Fibroblast of upper back skin (primary cell): ENCODE measurements at regions not wholly inside any gene's neighbourhood (a gene's known extent, or its start where the extent isn't known, plus 50 kb on each side); places are given as distances from the start of the nearest gene placed in this dataset.

ENCODE experiments used
- DNase-seq: peaks from one replicate; pipeline ENCODE4 v3.0.0-alpha.2; 2013

GRCh38 chr16:6918646-6919045 lies 414.0 kb upstream of the RBFOX1 start:
- DNase-seq, result no peak

- DNase-seq, result no peak
Measured at GRCh38 chr16:6916946-6917345, 415.7 kb upstream of the RBFOX1 start.

GRCh38 chr16:6913566-6913965 lies 419.1 kb upstream of the RBFOX1 start:
- no peak for DNase-seq

- no peak for DNase-seq
Measured at GRCh38 chr16:6910301-6910700, 422.3 kb upstream of the RBFOX1 start.

- no peak for DNase-seq
Measured at GRCh38 chr16:6905601-6906000, 427.0 kb upstream of the RBFOX1 start.

GRCh38 chr16:6903671-6904070 lies 429.0 kb upstream of the RBFOX1 start:
- DNase-seq, result no peak

- DNase-seq, result no peak
Measured at GRCh38 chr16:6898896-6899295, 433.7 kb upstream of the RBFOX1 start.

- DNase-seq, result no peak
Measured at GRCh38 chr16:6897876-6898485, 434.7 kb upstream of the RBFOX1 start.

GRCh38 chr16:6892966-6893365 lies 439.7 kb upstream of the RBFOX1 start:
- DNase-seq, result no peak

GRCh38 chr16:6891496-6891895 lies 441.1 kb upstream of the RBFOX1 start:
- DNase-seq, result no peak

- no peak for DNase-seq
Measured at GRCh38 chr16:6888531-6888930, 444.1 kb upstream of the RBFOX1 start.

GRCh38 chr16:6884002-6884401 lies 448.6 kb upstream of the RBFOX1 start:
- no peak for DNase-seq

- DNase-seq, result no peak
Measured at GRCh38 chr16:6880263-6880662, 452.4 kb upstream of the RBFOX1 start.

- no peak for DNase-seq
Measured at GRCh38 chr16:6864671-6865070, 468.0 kb upstream of the RBFOX1 start.

GRCh38 chr16:6864244-6864643 lies 468.4 kb upstream of the RBFOX1 start:
- DNase-seq, result no peak

GRCh38 chr16:6863135-6863534 lies 469.5 kb upstream of the RBFOX1 start:
- DNase-seq, result no peak

GRCh38 chr16:6861815-6862477 lies 470.7 kb upstream of the RBFOX1 start:
- DNase-seq, result no peak

- no peak for DNase-seq
Measured at GRCh38 chr16:6861135-6861814, 471.4 kb upstream of the RBFOX1 start.

GRCh38 chr16:6857575-6857974 lies 475.1 kb upstream of the RBFOX1 start:
- no peak for DNase-seq

GRCh38 chr16:6856578-6856977 lies 476.1 kb upstream of the RBFOX1 start:
- DNase-seq, result no peak

- no peak for DNase-seq
Measured at GRCh38 chr16:6853565-6853964, 479.1 kb upstream of the RBFOX1 start.

- no peak for DNase-seq
Measured at GRCh38 chr16:6852643-6853225, 479.9 kb upstream of the RBFOX1 start.

GRCh38 chr16:6846452-6846851 lies 486.2 kb upstream of the RBFOX1 start:
- DNase-seq, result no peak

GRCh38 chr16:6841392-6841791 lies 491.3 kb upstream of the RBFOX1 start:
- no peak for DNase-seq
